ENCODE measurements at regions not wholly inside any gene's neighbourhood (a gene's known extent, or its start where the extent isn't known, plus 50 kb on each side); places are given as distances from the start of the nearest gene placed in this dataset.

DNA sequence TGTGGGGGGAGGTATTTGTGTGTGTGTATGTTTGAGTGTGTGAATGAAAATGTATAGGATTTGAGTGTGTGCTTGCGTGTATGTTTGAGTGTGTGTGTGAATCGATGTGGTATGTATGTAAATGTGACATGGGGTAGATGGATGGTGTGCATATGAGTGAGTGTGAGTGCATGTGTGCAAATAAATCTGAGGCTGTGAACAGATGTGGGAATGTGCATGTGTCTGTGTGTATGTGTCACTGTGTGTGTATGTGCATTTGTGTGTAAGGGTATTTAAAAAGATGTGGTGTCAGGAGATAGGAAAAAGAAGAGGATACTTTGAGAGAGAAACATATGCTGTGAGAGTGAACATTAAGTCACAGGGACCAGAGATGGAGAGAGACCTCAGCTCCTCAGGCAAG, 539.6 kb downstream of the MED13L start:
- Histone ChIP-seq H3K4me1 (no peaks in the 10 kb centered on the region), H3K36me3 (replicated peaks in 1 of 2; ENCODE audit: insufficient read depth in 1 of 2, low read depth in 2 of 2) (no peaks in the 10 kb centered on the region), H3K4me3 (no peak overlapping the region), H3K27ac (no peak overlapping the region), H3K9me3 (no peaks in the 10 kb centered on the region), H3K27me3 (no peaks in the 10 kb centered on the region)
- intact Hi-C loops (cut with DNase I): no loop called here
- ATAC-seq (no peak), DNase-seq (no peak)
- WGBS, 2 donors: 69 to 71% methylated on average over 2 of the region's 2 CpGs
- no peak for TF ChIP-seq POLR2A (IDR thresholded peaks at IDR 0.05)
- TF ChIP-seq, protein P1, sequence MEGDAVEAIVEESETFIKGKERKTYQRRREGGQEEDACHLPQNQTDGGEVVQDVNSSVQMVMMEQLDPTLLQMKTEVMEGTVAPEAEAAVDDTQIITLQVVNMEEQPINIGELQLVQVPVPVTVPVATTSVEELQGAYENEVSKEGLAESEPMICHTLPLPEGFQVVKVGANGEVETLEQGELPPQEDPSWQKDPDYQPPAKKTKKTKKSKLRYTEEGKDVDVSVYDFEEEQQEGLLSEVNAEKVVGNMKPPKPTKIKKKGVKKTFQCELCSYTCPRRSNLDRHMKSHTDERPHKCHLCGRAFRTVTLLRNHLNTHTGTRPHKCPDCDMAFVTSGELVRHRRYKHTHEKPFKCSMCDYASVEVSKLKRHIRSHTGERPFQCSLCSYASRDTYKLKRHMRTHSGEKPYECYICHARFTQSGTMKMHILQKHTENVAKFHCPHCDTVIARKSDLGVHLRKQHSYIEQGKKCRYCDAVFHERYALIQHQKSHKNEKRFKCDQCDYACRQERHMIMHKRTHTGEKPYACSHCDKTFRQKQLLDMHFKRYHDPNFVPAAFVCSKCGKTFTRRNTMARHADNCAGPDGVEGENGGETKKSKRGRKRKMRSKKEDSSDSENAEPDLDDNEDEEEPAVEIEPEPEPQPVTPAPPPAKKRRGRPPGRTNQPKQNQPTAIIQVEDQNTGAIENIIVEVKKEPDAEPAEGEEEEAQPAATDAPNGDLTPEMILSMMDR (IDR thresholded peaks at IDR 0.05): no peak

- Histone ChIP-seq H3K4me3 (no peak overlapping the region), H3K27ac (no peak overlapping the region), H3K36me3 (replicated peaks in 1 of 2; ENCODE audit: insufficient read depth in 1 of 2, low read depth in 2 of 2) (no peaks in the 10 kb centered on the region), H3K4me1 (no peaks in the 10 kb centered on the region), H3K27me3 (no peaks in the 10 kb centered on the region), H3K9me3 (no peaks in the 10 kb centered on the region)
- WGBS, 2 donors: 74 to 82% methylated on average over 3 of the region's 3 CpGs
- DNase-seq (no peak), ATAC-seq (no peak)
- intact Hi-C loops (cut with DNase I): no loop called here
- TF ChIP-seq POLR2A (IDR thresholded peaks at IDR 0.05): no peak
- TF ChIP-seq, protein P1 (IDR thresholded peaks at IDR 0.05): no peak
Observed at GRCh38 chr12:115736360-115736759, 541.1 kb downstream of the MED13L start.

- no peak for DNase-seq
- no peak for ATAC-seq
- H3K36me3 ChIP-seq (replicated peaks in 1 of 2; ENCODE audit: insufficient read depth in 1 of 2, low read depth in 2 of 2): no peaks in the 10 kb centered on the region
- no peaks in the 10 kb centered on the region for H3K27me3 ChIP-seq
- no peaks in the 10 kb centered on the region for H3K4me1 ChIP-seq
- intact Hi-C loops (cut with DNase I): no loop called here
- no peaks in the 10 kb centered on the region for H3K9me3 ChIP-seq
- H3K27ac ChIP-seq: no peak overlapping the region
- no peak overlapping the region for H3K4me3 ChIP-seq
- 32 to 44% methylated on average over 4 of the region's 4 CpGs for WGBS, 2 donors
- no peak for TF ChIP-seq POLR2A (IDR thresholded peaks at IDR 0.05)
- TF ChIP-seq, protein P1 (IDR thresholded peaks at IDR 0.05): no peak
Observed at GRCh38 chr12:115730975-115731541, 546.4 kb downstream of the MED13L start.

DNA sequence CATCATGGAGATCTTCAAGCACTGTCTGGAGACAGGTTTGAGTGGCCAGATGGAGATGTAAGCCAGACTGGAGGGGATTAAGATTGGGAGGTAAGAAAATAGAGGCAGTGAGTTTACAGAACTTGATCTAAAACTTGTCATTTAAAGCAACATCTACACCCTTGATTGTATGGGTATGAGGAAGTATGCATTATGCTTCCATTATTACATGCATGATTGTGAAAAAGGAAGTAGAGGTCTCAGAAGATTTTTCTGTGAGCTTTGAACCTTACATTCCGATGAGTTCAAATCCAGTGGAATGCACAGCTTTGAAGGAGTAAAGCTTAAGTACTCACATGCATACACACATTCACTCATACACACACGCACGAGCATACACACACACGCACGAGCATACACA, 550.8 kb downstream of the MED13L start:
- Histone ChIP-seq H3K4me3 (no peak overlapping the region), H3K4me1 (no peaks in the 10 kb centered on the region), H3K27me3 (no peaks in the 10 kb centered on the region), H3K9me3 (no peaks in the 10 kb centered on the region), H3K36me3 (replicated peaks in 1 of 2; ENCODE audit: insufficient read depth in 1 of 2, low read depth in 2 of 2) (no peaks in the 10 kb centered on the region), H3K27ac (no peak overlapping the region)
- intact Hi-C loops (cut with DNase I): no loop called here
- DNase-seq: no peak
- 58 to 71% methylated on average over 5 of the region's 5 CpGs for WGBS, 2 donors
- TF ChIP-seq, protein P1 (IDR thresholded peaks at IDR 0.05): no peak
- no peak for TF ChIP-seq POLR2A (IDR thresholded peaks at IDR 0.05)
- no peak for ATAC-seq

GRCh38 chr12:115722181-115722580, 555.3 kb downstream of the MED13L start:
- no peaks in the 10 kb centered on the region for H3K9me3 ChIP-seq
- WGBS, 2 donors: 41 to 49% methylated on average over 2 of the region's 2 CpGs
- TF ChIP-seq, protein P1 (IDR thresholded peaks at IDR 0.05): no peak
- no peak for TF ChIP-seq POLR2A (IDR thresholded peaks at IDR 0.05)
- intact Hi-C loops (cut with DNase I): no loop called here
- H3K4me3 ChIP-seq: no peak overlapping the region
- no peaks in the 10 kb centered on the region for H3K36me3 ChIP-seq (replicated peaks in 1 of 2; ENCODE audit: insufficient read depth in 1 of 2, low read depth in 2 of 2)
- no peak for DNase-seq
- no peak for ATAC-seq
- no peaks in the 10 kb centered on the region for H3K4me1 ChIP-seq
- H3K27me3 ChIP-seq: no peaks in the 10 kb centered on the region
- no peak overlapping the region for H3K27ac ChIP-seq
